IMR-90 (cell line): ENCODE measurements at regions not wholly inside any gene's neighbourhood (a gene's known extent, or its start where the extent isn't known, plus 50 kb on each side); places are given as distances from the start of the nearest gene placed in this dataset.

Source experiments
- ATAC-seq: fragments of 200-7000 bp; cut with Tn5 transposase; 2 replicates; pipeline ENCODE4 v1.9.1; 2020; ENCODE audit warnings: low read depth, mild to moderate bottlenecking, moderate library complexity
- BruUV-seq: library from RNA; stranded (reverse); fragments of 400-500 nt; replicated peaks from 2 replicates; lab custom pipeline; 2021; lab: Mats Ljungman, UMichigan
- CTCF ChIA-PET: fragments of 300-600 bp; formaldehyde crosslinking; extraction: SDS; loops from one replicate; lab custom pipeline; 2021; ENCODE audit warnings: antibody characterized with exemption; lab: Yijun Ruan, JAX
- POLR2A ChIA-PET: fragments of 300-600 bp; sonication (Branson Sonifier 250); formaldehyde crosslinking; loops from one replicate; lab custom pipeline; 2022; ENCODE audit warnings: antibody characterized with exemption; ENCODE audit not compliant: unreplicated experiment; lab: Charles Lee
- DNase-seq: peaks from one replicate; pipeline ENCODE4 v3.0.0; 2013
- H2AFZ ChIP-seq: replicated peaks from 2 replicates; pipeline ENCODE3; 2013; ENCODE audit warnings: low read length, mild to moderate bottlenecking; ENCODE audit not compliant: poor library complexity
- H2AK5ac ChIP-seq: 2 replicates; pipeline ENCODE4 v1.6.1; 2013; ENCODE audit warnings: low read depth, low read length, inconsistent platforms
- H2AK9ac ChIP-seq: replicated peaks from 2 replicates; pipeline ENCODE3; 2013; ENCODE audit warnings: mild to moderate bottlenecking, low read depth, low read length, moderate library complexity; ENCODE audit not compliant: poor library complexity
- H2BK120ac ChIP-seq: 2 replicates; pipeline ENCODE4 v1.6.1; 2013; ENCODE audit warnings: low read depth, low read length, inconsistent platforms
- H2BK15ac ChIP-seq: 3 replicates; pipeline ENCODE4 v1.6.1; 2013; ENCODE audit warnings: low read depth, low read length, inconsistent platforms
- H2BK20ac ChIP-seq: 2 replicates; pipeline ENCODE4 v1.6.1; 2013; ENCODE audit warnings: low read depth, mild to moderate bottlenecking, inconsistent platforms, low read length, moderate library complexity
- H2BK5ac ChIP-seq: 2 replicates; pipeline ENCODE4 v1.6.1; 2013; ENCODE audit warnings: mild to moderate bottlenecking, low read depth, low read length, inconsistent platforms; ENCODE audit not compliant: poor library complexity, severe bottlenecking
- H3K14ac ChIP-seq: replicated peaks from 2 replicates; pipeline ENCODE4 v1.6.1; 2013; ENCODE audit warnings: low read depth, low read length, inconsistent platforms
- H3K18ac ChIP-seq: 2 replicates; pipeline ENCODE4 v1.6.1; 2013; ENCODE audit warnings: low read depth, low read length, control low read depth
- H3K23ac ChIP-seq: 2 replicates; pipeline ENCODE4 v1.6.1; 2013; ENCODE audit warnings: low read depth, low read length, inconsistent platforms
- H3K27ac ChIP-seq: 2 replicates; pipeline ENCODE4 v1.5.1; 2013; ENCODE audit warnings: mild to moderate bottlenecking, control low read depth, low read length; ENCODE audit not compliant: insufficient read depth
- H3K27me3 ChIP-seq: 2 replicates; pipeline ENCODE4 v1.6.1; 2013; ENCODE audit warnings: low read length; ENCODE audit not compliant: control insufficient read depth, insufficient read depth
- H3K36me3 ChIP-seq: 2 replicates; pipeline ENCODE4 v1.6.1; 2013; ENCODE audit warnings: low read length, mixed read lengths; ENCODE audit not compliant: control insufficient read depth, insufficient read depth
- H3K4ac ChIP-seq: 2 replicates; pipeline ENCODE4 v1.6.1; 2013; ENCODE audit warnings: low read depth, low read length, inconsistent platforms
- H3K4me1 ChIP-seq: 2 replicates; pipeline ENCODE4 v1.6.1; 2013; ENCODE audit warnings: low read length, mixed read lengths; ENCODE audit not compliant: control insufficient read depth, insufficient read depth
- H3K4me2 ChIP-seq: 2 replicates; pipeline ENCODE4 v1.6.1; 2013; ENCODE audit warnings: low read depth, mild to moderate bottlenecking, control low read depth, low read length, moderate library complexity
- H3K4me3 ChIP-seq: 2 replicates; pipeline ENCODE4 v1.5.1; 2013; ENCODE audit warnings: low read depth, mild to moderate bottlenecking, control low read depth, low read length, moderate library complexity; ENCODE audit not compliant: insufficient read depth
- H3K56ac ChIP-seq: 2 replicates; pipeline ENCODE4 v1.6.1; 2013; ENCODE audit warnings: low read length, inconsistent platforms; ENCODE audit not compliant: insufficient read depth; ENCODE audit errors: extremely low read depth
- H3K79me1 ChIP-seq, 2 experiments: 2 replicates each; pipeline ENCODE4 v1.6.1; 2013; ENCODE audit warnings: low read length in 2 of 2, inconsistent platforms in 1 of 2, low read depth in 1 of 2
- H3K9ac ChIP-seq: 2 replicates; pipeline ENCODE4 v1.6.1; 2013; ENCODE audit warnings: low read depth, low read length, control low read depth
- H3K9me1 ChIP-seq: 2 replicates; pipeline ENCODE4 v1.6.1; 2013; ENCODE audit warnings: low read length, inconsistent platforms; ENCODE audit not compliant: insufficient read depth
- H3K9me3 ChIP-seq: 2 replicates; pipeline ENCODE4 v1.6.1; 2013; ENCODE audit warnings: low read length; ENCODE audit not compliant: control insufficient read depth, insufficient read depth
- H4K20me1 ChIP-seq: 2 replicates; pipeline ENCODE4 v1.6.1; 2013; ENCODE audit warnings: low read length, inconsistent platforms; ENCODE audit not compliant: insufficient read depth
- H4K5ac ChIP-seq: 2 replicates; pipeline ENCODE4 v1.6.1; 2013; ENCODE audit warnings: mild to moderate bottlenecking, low read depth, low read length, control low read depth
- H4K8ac ChIP-seq, 2 experiments: 2 replicates each; pipeline ENCODE4 v1.6.1; 2013; ENCODE audit warnings: low read depth in 2 of 2, low read length in 2 of 2, control low read depth in 1 of 2, inconsistent platforms in 1 of 2
- H4K91ac ChIP-seq: 2 replicates; pipeline ENCODE4 v1.6.1; 2013; ENCODE audit warnings: low read depth, low read length, inconsistent platforms; ENCODE audit not compliant: insufficient read depth
- BHLHE40 ChIP-seq: fragments of 150-350 bp; IDR thresholded peaks from 2 replicates; pipeline ENCODE4 v1.6.1; 2016; ENCODE audit warnings: mild to moderate bottlenecking, low read depth, low read length
- CEBPB ChIP-seq: IDR thresholded peaks from 2 replicates; pipeline ENCODE4 v1.6.1; 2012; ENCODE audit warnings: low read depth, low read length, improper control_type of control experiment
- CHD1 ChIP-seq: IDR thresholded peaks from 2 replicates; pipeline ENCODE4 v1.6.1; 2012; ENCODE audit warnings: low read depth, low read length, improper control_type of control experiment
- FOS ChIP-seq: fragments of 150-350 bp; IDR thresholded peaks from 2 replicates; pipeline ENCODE4 v1.6.1; 2016; ENCODE audit warnings: low read depth, low read length
- MAFK ChIP-seq: IDR thresholded peaks from 2 replicates; pipeline ENCODE4 v1.6.1; 2012; ENCODE audit warnings: low read depth, low read length, improper control_type of control experiment
- MAZ ChIP-seq: IDR thresholded peaks from 2 replicates; pipeline ENCODE4 v1.6.1; 2012; ENCODE audit warnings: low read depth, mild to moderate bottlenecking, low read length, improper control_type of control experiment, moderate library complexity, borderline replicate concordance
- MXI1 ChIP-seq: IDR thresholded peaks from 2 replicates; pipeline ENCODE4 v1.6.1; 2012; ENCODE audit warnings: low read depth, mild to moderate bottlenecking, low read length, moderate library complexity, borderline replicate concordance
- NFE2L2 ChIP-seq: fragments of 150-350 bp; IDR thresholded peaks from 2 replicates; pipeline ENCODE4 v1.6.1; 2016; ENCODE audit warnings: low read depth, mild to moderate bottlenecking, low read length
- POLR2A ChIP-seq: IDR thresholded peaks from 2 replicates; pipeline ENCODE4 v1.6.1; 2012; ENCODE audit warnings: mild to moderate bottlenecking, low read depth, low read length
- RAD21 ChIP-seq: IDR thresholded peaks from 2 replicates; pipeline ENCODE4 v1.6.1; 2012; ENCODE audit warnings: low read length, improper control_type of control experiment
- RCOR1 ChIP-seq: IDR thresholded peaks from 2 replicates; pipeline ENCODE4 v1.6.1; 2012; ENCODE audit warnings: mild to moderate bottlenecking, low read length, improper control_type of control experiment; ENCODE audit not compliant: insufficient replicate concordance
- RFX5 ChIP-seq: IDR thresholded peaks from 2 replicates; pipeline ENCODE4 v1.8.0; 2012; ENCODE audit warnings: low read depth, mild to moderate bottlenecking, low read length, moderate library complexity
- WGBS, 2 experiments: methylation state at CpG; one replicate each; pipeline versions ENCODE4 v1.1.5 to v1.1.7; 2013; ENCODE audit warnings: missing lambda C conversion rate in 2 of 2; ENCODE audit not compliant: insufficient read length in 1 of 2; ENCODE audit errors: extremely low coverage in 2 of 2; 5-methylcytosine and 5-hydroxymethylcytosine counted together
- dilution Hi-C: fragments of 300-500 bp; cut with HindIII; formaldehyde crosslinking; loops from one replicate; pipeline ENCODE4 v1.14.3; 2018; ENCODE audit warnings: low sequenced_read_pairs; ENCODE audit not compliant: unreplicated experiment
- in situ Hi-C: fragments of 300-500 bp; cut with MboI; formaldehyde crosslinking; loops from 3 replicates; pipeline ENCODE4 v1.14.3; 2019; ENCODE audit warnings: low sequenced_read_pairs, inconsistent platforms, mixed read lengths
- intact Hi-C: fragments of 100-400 bp; cut with micrococcal nuclease; formaldehyde crosslinking; loops from 2 replicates; pipeline ENCODE4 v1.10.0; 2022
- TF ChIP-seq, protein P1 (sequence below): fragments of 150-350 bp; IDR thresholded peaks from 2 replicates; pipeline ENCODE4 v1.6.1; 2016; ENCODE audit warnings: low read depth, mild to moderate bottlenecking, low read length, moderate library complexity, borderline replicate concordance
- TF ChIP-seq, protein P2 (sequence below): conservative IDR thresholded peaks from 2 replicates; pipeline ENCODE4 v1.5.1; 2012; ENCODE audit warnings: mild to moderate bottlenecking, low read depth, low read length, improper control_type of control experiment
- TF ChIP-seq, protein P3 (sequence below): fragments of 150-350 bp; IDR thresholded peaks from 2 replicates; pipeline ENCODE4 v1.6.1; 2017; ENCODE audit warnings: mild to moderate bottlenecking, antibody characterized with exemption, low read length, low read depth

DNA sequence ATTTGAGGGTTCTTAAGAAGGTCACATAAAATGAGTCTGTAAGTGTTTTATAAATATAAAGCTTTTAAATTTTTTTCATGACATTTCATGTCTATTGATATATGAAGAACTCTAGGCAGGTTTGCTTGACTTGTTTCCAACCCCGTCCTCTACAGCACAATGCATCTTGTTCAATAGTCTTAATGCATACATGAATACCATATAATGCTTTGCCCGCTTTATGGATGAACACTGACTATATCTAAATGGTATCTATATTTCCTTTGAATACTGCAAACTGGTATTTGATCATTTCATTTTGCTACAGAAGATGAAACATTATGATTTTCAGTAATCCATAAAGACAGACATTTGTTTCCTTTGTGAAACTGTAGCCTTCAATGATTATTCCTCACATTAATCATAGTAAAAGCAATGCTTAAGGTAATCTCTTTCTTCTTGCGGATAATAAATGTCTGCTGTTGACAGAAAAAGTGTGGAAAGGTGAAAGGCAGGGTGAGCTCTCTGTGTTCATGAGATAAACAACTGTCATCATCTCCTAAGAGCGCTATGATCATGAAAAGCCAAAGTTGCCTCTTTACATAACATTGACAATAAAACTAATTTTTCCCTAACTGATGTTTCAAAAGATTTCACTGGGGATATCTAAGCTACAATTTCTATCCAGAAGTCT, 645.1 kb downstream of the CDH8 start:
- Histone ChIP-seq H3K9me1 (no peaks in the 10 kb centered on the region), H3K4me1 (no peaks in the 10 kb centered on the region), H2AK5ac (no peak overlapping the region), H3K9ac (no peak overlapping the region), H3K4me2 (no peak overlapping the region), H3K56ac (no peak overlapping the region), H2BK120ac (no peak overlapping the region), H2BK5ac (no peak overlapping the region), H3K4me3 (no peak overlapping the region), H4K91ac (no peak overlapping the region), H3K36me3 (no peaks in the 10 kb centered on the region), H2AFZ (no peak overlapping the region), H3K27ac (no peak overlapping the region), H2AK9ac (no peak overlapping the region), H3K9me3 (0 out of 2 replicates have a peak, but pooled peaks cover 1% of the 10 kb centered on the region), H2BK15ac (no peak overlapping the region), H4K8ac (no peak overlapping the region), H3K4ac (no peak overlapping the region), H3K27me3 (no peaks in the 10 kb centered on the region), H3K79me1 (no peaks in the 10 kb centered on the region), H3K18ac (no peak overlapping the region), H2BK20ac (no peak overlapping the region), H4K5ac (no peak overlapping the region), H3K23ac (no peak overlapping the region), H3K14ac (no peak overlapping the region), H4K20me1 (no peaks in the 10 kb centered on the region)
- ChIA-PET CTCF (no interaction called here), POLR2A (no interaction called here)
- BruUV-seq, result no TSS peak
- DNase-seq (no peak), ATAC-seq (no peak)
- TF ChIP-seq, protein P1, sequence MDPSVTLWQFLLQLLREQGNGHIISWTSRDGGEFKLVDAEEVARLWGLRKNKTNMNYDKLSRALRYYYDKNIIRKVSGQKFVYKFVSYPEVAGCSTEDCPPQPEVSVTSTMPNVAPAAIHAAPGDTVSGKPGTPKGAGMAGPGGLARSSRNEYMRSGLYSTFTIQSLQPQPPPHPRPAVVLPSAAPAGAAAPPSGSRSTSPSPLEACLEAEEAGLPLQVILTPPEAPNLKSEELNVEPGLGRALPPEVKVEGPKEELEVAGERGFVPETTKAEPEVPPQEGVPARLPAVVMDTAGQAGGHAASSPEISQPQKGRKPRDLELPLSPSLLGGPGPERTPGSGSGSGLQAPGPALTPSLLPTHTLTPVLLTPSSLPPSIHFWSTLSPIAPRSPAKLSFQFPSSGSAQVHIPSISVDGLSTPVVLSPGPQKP, result no peak
- TF ChIP-seq RCOR1 (no peak), MXI1 (no peak), MAFK (no peak), RAD21 (no peak), RFX5 (no peak), MAZ (no peak), NFE2L2 (no peak), CHD1 (no peak), FOS (no peak), BHLHE40 (no peak), CEBPB (no peak), POLR2A (no peak)
- TF ChIP-seq, protein P2, sequence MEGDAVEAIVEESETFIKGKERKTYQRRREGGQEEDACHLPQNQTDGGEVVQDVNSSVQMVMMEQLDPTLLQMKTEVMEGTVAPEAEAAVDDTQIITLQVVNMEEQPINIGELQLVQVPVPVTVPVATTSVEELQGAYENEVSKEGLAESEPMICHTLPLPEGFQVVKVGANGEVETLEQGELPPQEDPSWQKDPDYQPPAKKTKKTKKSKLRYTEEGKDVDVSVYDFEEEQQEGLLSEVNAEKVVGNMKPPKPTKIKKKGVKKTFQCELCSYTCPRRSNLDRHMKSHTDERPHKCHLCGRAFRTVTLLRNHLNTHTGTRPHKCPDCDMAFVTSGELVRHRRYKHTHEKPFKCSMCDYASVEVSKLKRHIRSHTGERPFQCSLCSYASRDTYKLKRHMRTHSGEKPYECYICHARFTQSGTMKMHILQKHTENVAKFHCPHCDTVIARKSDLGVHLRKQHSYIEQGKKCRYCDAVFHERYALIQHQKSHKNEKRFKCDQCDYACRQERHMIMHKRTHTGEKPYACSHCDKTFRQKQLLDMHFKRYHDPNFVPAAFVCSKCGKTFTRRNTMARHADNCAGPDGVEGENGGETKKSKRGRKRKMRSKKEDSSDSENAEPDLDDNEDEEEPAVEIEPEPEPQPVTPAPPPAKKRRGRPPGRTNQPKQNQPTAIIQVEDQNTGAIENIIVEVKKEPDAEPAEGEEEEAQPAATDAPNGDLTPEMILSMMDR, result no peak
- TF ChIP-seq, protein P3, sequence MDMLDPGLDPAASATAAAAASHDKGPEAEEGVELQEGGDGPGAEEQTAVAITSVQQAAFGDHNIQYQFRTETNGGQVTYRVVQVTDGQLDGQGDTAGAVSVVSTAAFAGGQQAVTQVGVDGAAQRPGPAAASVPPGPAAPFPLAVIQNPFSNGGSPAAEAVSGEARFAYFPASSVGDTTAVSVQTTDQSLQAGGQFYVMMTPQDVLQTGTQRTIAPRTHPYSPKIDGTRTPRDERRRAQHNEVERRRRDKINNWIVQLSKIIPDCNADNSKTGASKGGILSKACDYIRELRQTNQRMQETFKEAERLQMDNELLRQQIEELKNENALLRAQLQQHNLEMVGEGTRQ, result no peak
- in situ Hi-C loops, result no loop called here
- intact Hi-C loops, result no loop called here
- no CpG with 5 or more reads among the region's 4 CpGs for WGBS, 2 experiments
- dilution Hi-C loops, result no loop called here
